PC-9 (cell line): ENCODE measurements at regions not wholly inside any gene's neighbourhood (a gene's known extent, or its start where the extent isn't known, plus 50 kb on each side); places are given as distances from the start of the nearest gene placed in this dataset.

Experiments
- BruUV-seq: library from RNA; stranded (reverse); fragments of 400-500 nt; replicated peaks from 2 replicates; lab custom pipeline; 2021; lab: Mats Ljungman, UMichigan
- CTCF ChIA-PET: fragments of 300-600 bp; sonication (Branson Sonifier 250); formaldehyde crosslinking; loops from one replicate; lab custom pipeline; 2022; ENCODE audit warnings: antibody characterized with exemption; lab: Charles Lee
- POLR2A ChIA-PET: fragments of 300-600 bp; sonication (Branson Sonifier 250); formaldehyde crosslinking; loops from one replicate; lab custom pipeline; 2022; ENCODE audit warnings: antibody characterized with exemption; ENCODE audit not compliant: unreplicated experiment; lab: Charles Lee
- DNase-seq, 2 experiments: peaks; one replicate each; pipeline versions ENCODE4 v3.0.0 to v3.0.0-alpha.2; 2015 to 2022; ENCODE audit warnings: mixed read lengths in 1 of 2
- H2AFZ ChIP-seq: fragments of 200-600 bp; sonication (generic); 2 replicates; pipeline ENCODE4 v1.8.1; 2017; ENCODE audit warnings: antibody characterized with exemption
- H3F3A ChIP-seq: fragments of 200-600 bp; sonication (generic); 2 replicates; pipeline ENCODE4 v1.8.1; 2017; ENCODE audit warnings: antibody characterized with exemption, mild to moderate bottlenecking, low read depth; ENCODE audit not compliant: insufficient read depth
- H3K27ac ChIP-seq: fragments of 200-600 bp; sonication (generic); 2 replicates; pipeline ENCODE4 v1.6.1; 2016; ENCODE audit warnings: mixed run types
- H3K27me3 ChIP-seq: fragments of 200-600 bp; sonication (generic); 2 replicates; pipeline ENCODE4 v1.6.1; 2016; ENCODE audit warnings: low read depth, mixed run types; ENCODE audit not compliant: insufficient read depth
- H3K36me3 ChIP-seq: fragments of 200-600 bp; sonication (generic); 2 replicates; pipeline ENCODE4 v1.6.1; 2016; ENCODE audit warnings: low read depth, mixed run types
- H3K4me1 ChIP-seq: fragments of 200-600 bp; sonication (generic); replicated peaks from 2 replicates; pipeline ENCODE4 v1.6.1; 2016; ENCODE audit warnings: mixed run types; ENCODE audit not compliant: insufficient read depth
- H3K4me2 ChIP-seq: fragments of 200-600 bp; sonication (generic); 2 replicates; pipeline ENCODE4 v1.6.1; 2017; ENCODE audit warnings: mixed run types
- H3K4me3 ChIP-seq: fragments of 200-600 bp; sonication (generic); 2 replicates; pipeline ENCODE4 v1.6.1; 2016; ENCODE audit warnings: mixed run types
- H3K79me2 ChIP-seq: fragments of 200-600 bp; sonication (generic); 2 replicates; pipeline ENCODE4 v1.6.1; 2017; ENCODE audit warnings: low read depth, mixed run types
- H3K9me2 ChIP-seq: fragments of 200-600 bp; sonication (generic); 2 replicates; pipeline ENCODE4 v1.8.1; 2017; ENCODE audit warnings: mild to moderate bottlenecking; ENCODE audit not compliant: insufficient read depth
- H3K9me3 ChIP-seq: fragments of 200-600 bp; sonication (generic); 2 replicates; pipeline ENCODE4 v1.8.1; 2016; ENCODE audit warnings: low read depth; ENCODE audit not compliant: insufficient read depth
- H4K20me1 ChIP-seq: fragments of 200-600 bp; sonication (generic); 2 replicates; pipeline ENCODE4 v1.8.1; 2017; ENCODE audit not compliant: insufficient read depth
- EZH2 ChIP-seq: fragments of 200-600 bp; sonication (generic); IDR thresholded peaks from 2 replicates; pipeline ENCODE4 v1.8.0; 2017; ENCODE audit warnings: antibody characterized with exemption, low read depth
- intact Hi-C: fragments of 100-400 bp; cut with micrococcal nuclease; formaldehyde crosslinking; loops from one replicate; pipeline ENCODE4 v1.10.0; 2022; ENCODE audit not compliant: unreplicated experiment
- TF ChIP-seq, protein P1 (sequence below): fragments of 200-600 bp; sonication (generic); conservative IDR thresholded peaks from 2 replicates; pipeline ENCODE4 v1.6.1; 2017; ENCODE audit warnings: mixed run types, antibody characterized with exemption, mild to moderate bottlenecking, moderate library complexity

DNA sequence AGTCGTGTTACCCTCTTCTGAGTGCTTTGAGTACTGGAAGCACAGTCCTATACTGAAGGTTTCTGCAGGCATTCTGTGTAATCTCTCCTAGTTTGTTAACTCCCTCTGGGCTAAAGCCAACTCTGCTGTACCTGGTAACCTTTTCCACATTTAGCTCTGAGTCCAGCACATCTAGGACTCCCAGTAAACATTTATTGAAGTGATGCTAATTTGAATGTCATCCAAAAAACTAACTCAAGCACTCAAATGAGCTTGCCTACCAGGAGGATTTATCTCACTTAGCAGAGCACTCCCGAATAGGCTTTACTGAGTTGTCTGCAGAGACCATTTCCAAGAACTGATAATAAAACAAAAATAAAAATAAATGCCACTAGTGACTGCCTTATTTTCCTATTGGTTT lies 79.5 kb upstream of the NFIB start:
- Histone ChIP-seq H3K79me2 (no peaks in the 10 kb centered on the region), H4K20me1 (no peaks in the 10 kb centered on the region), H3K4me2 (no peak overlapping the region), H3K4me1 (no peaks in the 10 kb centered on the region), H3K27ac (no peak overlapping the region), H3K4me3 (no peak overlapping the region), H3K36me3 (no peaks in the 10 kb centered on the region), H3K9me2 (no peaks in the 10 kb centered on the region), H2AFZ (no peak overlapping the region), H3K27me3 (no peaks in the 10 kb centered on the region), H3F3A (no peaks in the 10 kb centered on the region), H3K9me3 (no peaks in the 10 kb centered on the region)
- no TSS peak for BruUV-seq
- CTCF ChIA-PET: no interaction called here
- DNase-seq: no peak
- intact Hi-C loops: no loop called here
- no peak for TF ChIP-seq EZH2
- TF ChIP-seq, protein P1, sequence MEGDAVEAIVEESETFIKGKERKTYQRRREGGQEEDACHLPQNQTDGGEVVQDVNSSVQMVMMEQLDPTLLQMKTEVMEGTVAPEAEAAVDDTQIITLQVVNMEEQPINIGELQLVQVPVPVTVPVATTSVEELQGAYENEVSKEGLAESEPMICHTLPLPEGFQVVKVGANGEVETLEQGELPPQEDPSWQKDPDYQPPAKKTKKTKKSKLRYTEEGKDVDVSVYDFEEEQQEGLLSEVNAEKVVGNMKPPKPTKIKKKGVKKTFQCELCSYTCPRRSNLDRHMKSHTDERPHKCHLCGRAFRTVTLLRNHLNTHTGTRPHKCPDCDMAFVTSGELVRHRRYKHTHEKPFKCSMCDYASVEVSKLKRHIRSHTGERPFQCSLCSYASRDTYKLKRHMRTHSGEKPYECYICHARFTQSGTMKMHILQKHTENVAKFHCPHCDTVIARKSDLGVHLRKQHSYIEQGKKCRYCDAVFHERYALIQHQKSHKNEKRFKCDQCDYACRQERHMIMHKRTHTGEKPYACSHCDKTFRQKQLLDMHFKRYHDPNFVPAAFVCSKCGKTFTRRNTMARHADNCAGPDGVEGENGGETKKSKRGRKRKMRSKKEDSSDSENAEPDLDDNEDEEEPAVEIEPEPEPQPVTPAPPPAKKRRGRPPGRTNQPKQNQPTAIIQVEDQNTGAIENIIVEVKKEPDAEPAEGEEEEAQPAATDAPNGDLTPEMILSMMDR: no peak
- POLR2A ChIA-PET: no interaction called here

DNA sequence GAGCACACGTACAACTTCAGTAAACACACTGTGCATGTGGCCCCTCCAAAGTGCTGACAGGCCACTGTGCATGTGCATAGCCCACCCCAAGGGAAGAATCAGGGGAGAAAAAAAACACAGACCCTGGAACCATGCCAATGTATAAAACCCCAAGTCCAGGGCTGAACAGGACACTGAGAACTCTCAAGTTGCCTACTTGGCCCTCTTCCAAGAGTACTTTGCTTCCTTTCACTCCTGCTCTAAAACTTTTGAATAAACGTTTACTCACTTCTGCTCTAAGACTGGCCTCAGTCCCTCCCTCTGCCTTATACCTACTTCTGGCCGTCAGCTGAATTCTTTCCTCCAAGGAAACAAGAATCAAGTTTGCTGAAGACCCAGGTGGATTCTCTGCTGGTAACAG lies 77.7 kb upstream of the NFIB start:
- intact Hi-C loops: no loop called here
- CTCF ChIA-PET: no interaction called here
- no peak overlapping the region for H2AFZ ChIP-seq
- no peaks in the 10 kb centered on the region for H4K20me1 ChIP-seq
- H3F3A ChIP-seq: no peaks in the 10 kb centered on the region
- H3K4me1 ChIP-seq: no peaks in the 10 kb centered on the region
- H3K4me2 ChIP-seq: no peak overlapping the region
- POLR2A ChIA-PET: no interaction called here
- no peak for DNase-seq
- H3K27ac ChIP-seq: no peak overlapping the region
- BruUV-seq: no TSS peak
- no peaks in the 10 kb centered on the region for H3K36me3 ChIP-seq
- H3K9me3 ChIP-seq: no peaks in the 10 kb centered on the region
- H3K9me2 ChIP-seq: no peaks in the 10 kb centered on the region
- TF ChIP-seq, protein P1: no peak
- no peak for TF ChIP-seq EZH2
- no peaks in the 10 kb centered on the region for H3K27me3 ChIP-seq
- no peaks in the 10 kb centered on the region for H3K79me2 ChIP-seq
- H3K4me3 ChIP-seq: no peak overlapping the region

GRCh38 chr9:14389657-14390056 lies 75.7 kb upstream of the NFIB start:
- Histone ChIP-seq H3K4me2 (no peak overlapping the region), H3K79me2 (no peaks in the 10 kb centered on the region), H3K9me3 (no peaks in the 10 kb centered on the region), H3K27ac (no peak overlapping the region), H3K27me3 (no peaks in the 10 kb centered on the region), H3K9me2 (no peaks in the 10 kb centered on the region), H3K4me3 (no peak overlapping the region), H4K20me1 (no peaks in the 10 kb centered on the region), H3K4me1 (no peaks in the 10 kb centered on the region), H3K36me3 (no peaks in the 10 kb centered on the region), H3F3A (no peaks in the 10 kb centered on the region), H2AFZ (no peak overlapping the region)
- BruUV-seq: no TSS peak
- intact Hi-C loops: no loop called here
- ChIA-PET CTCF (no interaction called here), POLR2A (no interaction called here)
- no peak for DNase-seq
- TF ChIP-seq, protein P1: no peak
